GM18858 (cell line): ENCODE measurements at regions not wholly inside any gene's neighbourhood (a gene's known extent, or its start where the extent isn't known, plus 50 kb on each side); places are given as distances from the start of the nearest gene placed in this dataset.
"Not testable (repeated sequence)": the region's sequence is repeated elsewhere in the genome, so short reads cannot be mapped to it uniquely, and the experiment has no call there.

Experiments
- ATAC-seq: cut with Tn5 transposase; IDR thresholded peaks from one replicate; pipeline ENCODE4 v1.9.1; 2021; ENCODE audit not compliant: unreplicated experiment

GRCh38 chr2:160790738-160791137 is 297.1 kb upstream of the RBMS1 start:
- ATAC-seq: no peak

GRCh38 chr2:160791884-160792283 is 298.3 kb upstream of the RBMS1 start:
- ATAC-seq: no peak

- no peak for ATAC-seq
Measured at GRCh38 chr2:160792837-160793236, 299.2 kb upstream of the RBMS1 start.

GRCh38 chr2:160794926-160795325 is 301.3 kb upstream of the RBMS1 start:
- ATAC-seq: no peak

- no peak for ATAC-seq
Measured at GRCh38 chr2:160803881-160804280, 310.3 kb upstream of the RBMS1 start.

- no peak for ATAC-seq
Measured at GRCh38 chr2:160810406-160810805, 316.8 kb upstream of the RBMS1 start.

GRCh38 chr2:160812830-160813505 is 319.4 kb upstream of the RBMS1 start:
- no peak for ATAC-seq

GRCh38 chr2:160813506-160813858 is 319.9 kb upstream of the RBMS1 start:
- no peak for ATAC-seq

GRCh38 chr2:160816916-160817499 is 323.4 kb upstream of the RBMS1 start:
- no peak for ATAC-seq

GRCh38 chr2:160820691-160821090 is 327.1 kb upstream of the RBMS1 start:
- ATAC-seq: no peak

GRCh38 chr2:160822006-160822405 is 328.4 kb upstream of the RBMS1 start:
- no peak for ATAC-seq

GRCh38 chr2:160825433-160825832 is 331.8 kb upstream of the RBMS1 start:
- ATAC-seq: no peak

- ATAC-seq: no peak
Measured at GRCh38 chr2:160826496-160826895, 332.9 kb upstream of the RBMS1 start.

- ATAC-seq: no peak
Measured at GRCh38 chr2:160828076-160828475, 332.2 kb upstream of the TANK start.

- not testable (repeated sequence) for ATAC-seq
Measured at GRCh38 chr2:160832381-160832780, 327.8 kb upstream of the TANK start.

GRCh38 chr2:160835166-160835565 is 325.1 kb upstream of the TANK start:
- no peak for ATAC-seq

- ATAC-seq: no peak
Measured at GRCh38 chr2:160836755-160837154, 323.5 kb upstream of the TANK start.

GRCh38 chr2:160837416-160837815 is 322.8 kb upstream of the TANK start:
- ATAC-seq: no peak

GRCh38 chr2:160838147-160838546 is 322.1 kb upstream of the TANK start:
- no peak for ATAC-seq

GRCh38 chr2:160838691-160839090 is 321.5 kb upstream of the TANK start:
- ATAC-seq: no peak

- no peak for ATAC-seq
Measured at GRCh38 chr2:160842286-160842685, 317.9 kb upstream of the TANK start.

GRCh38 chr2:160859096-160859495 is 301.1 kb upstream of the TANK start:
- no peak for ATAC-seq

GRCh38 chr2:160862226-160862625 is 298.0 kb upstream of the TANK start:
- no peak for ATAC-seq
